ENCODE measurements at regions not wholly inside any gene's neighbourhood (a gene's known extent, or its start where the extent isn't known, plus 50 kb on each side); places are given as distances from the start of the nearest gene placed in this dataset.

DNA sequence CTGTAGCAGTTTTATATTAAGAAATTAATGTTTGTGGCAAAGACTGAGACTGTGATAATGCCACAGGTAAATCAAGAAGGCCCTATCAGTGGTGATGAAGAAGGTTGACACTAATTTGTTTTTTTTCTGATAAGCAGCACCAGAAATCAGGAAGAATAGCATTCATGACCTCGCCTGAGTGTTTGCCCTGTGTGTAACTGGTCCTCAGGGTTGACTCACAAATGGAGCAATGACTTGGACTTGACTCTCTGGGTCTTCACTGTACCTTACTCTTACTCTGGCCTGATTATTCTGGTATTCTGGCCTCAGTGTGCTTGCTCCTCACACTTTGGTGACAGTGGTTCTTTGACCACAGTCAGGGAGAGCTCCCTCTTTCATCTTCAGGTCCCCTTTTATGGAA is 243.9 kb downstream of the HAO1 start:
- TF ChIP-seq ZFP30 (CRISPR knock-in tag; IDR thresholded peaks at IDR 0.05): no peak
- TF ChIP-seq, protein P1, sequence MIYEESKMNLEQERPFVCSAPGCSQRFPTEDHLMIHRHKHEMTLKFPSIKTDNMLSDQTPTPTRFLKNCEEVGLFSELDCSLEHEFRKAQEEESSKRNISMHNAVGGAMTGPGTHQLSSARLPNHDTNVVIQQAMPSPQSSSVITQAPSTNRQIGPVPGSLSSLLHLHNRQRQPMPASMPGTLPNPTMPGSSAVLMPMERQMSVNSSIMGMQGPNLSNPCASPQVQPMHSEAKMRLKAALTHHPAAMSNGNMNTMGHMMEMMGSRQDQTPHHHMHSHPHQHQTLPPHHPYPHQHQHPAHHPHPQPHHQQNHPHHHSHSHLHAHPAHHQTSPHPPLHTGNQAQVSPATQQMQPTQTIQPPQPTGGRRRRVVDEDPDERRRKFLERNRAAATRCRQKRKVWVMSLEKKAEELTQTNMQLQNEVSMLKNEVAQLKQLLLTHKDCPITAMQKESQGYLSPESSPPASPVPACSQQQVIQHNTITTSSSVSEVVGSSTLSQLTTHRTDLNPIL (CRISPR knock-in tag; IDR thresholded peaks at IDR 0.05; ENCODE audit: low read depth): no peak
- TF ChIP-seq TCF4 (CRISPR knock-in tag; IDR thresholded peaks at IDR 0.05; ENCODE audit: borderline replicate concordance): no peak
- TF ChIP-seq BACH2 (CRISPR knock-in tag; IDR thresholded peaks at IDR 0.05; ENCODE audit: borderline replicate concordance): no peak
- TF ChIP-seq PATZ1 (CRISPR knock-in tag; IDR thresholded peaks at IDR 0.05; ENCODE audit: borderline replicate concordance): no peak
- TF ChIP-seq RARB (CRISPR knock-in tag; IDR thresholded peaks at IDR 0.05): no peak
- TF ChIP-seq ESRRG (CRISPR knock-in tag; IDR thresholded peaks at IDR 0.05): no peak
- TF ChIP-seq ARNTL (CRISPR knock-in tag; IDR thresholded peaks at IDR 0.05; ENCODE audit: borderline replicate concordance, low read depth): no peak
- no peak for TF ChIP-seq PPARA (CRISPR knock-in tag; IDR thresholded peaks at IDR 0.05; ENCODE audit: borderline replicate concordance)

Data from SK-N-SH treated with all-trans-retinoic acid at 6 μM for 48 hours (cell line).